Activated naive CD8-positive, alpha-beta T cell treated with anti-CD3 and anti-CD28 coated beads, Interleukin-2, amount 10 ng/mL, durations not matched to agents 7 days and 5 days (primary cell): ENCODE measurements at regions not wholly inside any gene's neighbourhood (a gene's known extent, or its start where the extent isn't known, plus 50 kb on each side); places are given as distances from the start of the nearest gene placed in this dataset.
"Not testable (repeated sequence)": the region's sequence is repeated elsewhere in the genome, so short reads cannot be mapped to it uniquely, and the experiment has no call there.

Experiments
- ATAC-seq: fragments of 150-1000 bp; cut with Tn5 transposase; one replicate; pipeline ENCODE4 v1.10.0; 2021; ENCODE audit warnings: low read depth, moderate library complexity
- POLR2A ChIA-PET: fragments of 350-600 bp; sonication (Branson Sonifier 250); formaldehyde crosslinking; loops from one replicate; lab custom pipeline; 2021; ENCODE audit warnings: antibody characterized with exemption; lab: Charles Lee
- DNase-seq: peaks from one replicate; pipeline ENCODE4 v3.0.0; 2021
- H3K27ac Mint-ChIP-seq: one replicate; pipeline ENCODE4 v1.8.0; 2022; ENCODE audit warnings: mild to moderate bottlenecking, mixed read lengths
- H3K27me3 Mint-ChIP-seq: one replicate; pipeline ENCODE4 v1.8.0; 2022; ENCODE audit warnings: mild to moderate bottlenecking, moderate library complexity, mixed read lengths
- H3K36me3 Mint-ChIP-seq: one replicate; pipeline ENCODE4 v1.8.0; 2021; ENCODE audit warnings: mild to moderate bottlenecking, mixed read lengths
- H3K4me1 Mint-ChIP-seq: one replicate; pipeline ENCODE4 v1.8.0; 2021; ENCODE audit warnings: mixed read lengths
- H3K4me3 Mint-ChIP-seq: one replicate; pipeline ENCODE4 v1.8.0; 2022; ENCODE audit warnings: mild to moderate bottlenecking, moderate library complexity, mixed read lengths
- H3K9me3 Mint-ChIP-seq: one replicate; pipeline ENCODE4 v1.8.0; 2021; ENCODE audit warnings: mixed read lengths

DNA sequence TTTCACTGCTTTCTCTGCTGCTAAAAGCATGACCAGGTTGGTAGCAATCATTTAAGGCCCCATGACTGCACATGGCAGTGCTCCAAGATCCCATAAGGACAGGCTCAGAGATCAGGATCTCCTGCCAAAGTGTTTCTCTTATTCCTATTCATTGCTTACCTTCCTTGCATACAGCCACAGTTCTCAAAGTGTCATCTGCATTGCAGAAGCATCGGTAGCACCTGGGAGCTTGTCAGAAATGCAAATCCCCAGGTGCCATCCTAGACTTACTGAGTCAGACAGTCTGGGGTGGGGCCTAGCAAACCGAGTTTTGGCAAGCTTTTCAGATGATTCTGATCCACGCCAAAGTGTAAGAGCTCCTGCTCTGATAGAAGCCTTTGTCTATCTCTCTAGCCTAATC, 489.0 kb upstream of the AUTS2 start:
- no peak for ATAC-seq

DNA sequence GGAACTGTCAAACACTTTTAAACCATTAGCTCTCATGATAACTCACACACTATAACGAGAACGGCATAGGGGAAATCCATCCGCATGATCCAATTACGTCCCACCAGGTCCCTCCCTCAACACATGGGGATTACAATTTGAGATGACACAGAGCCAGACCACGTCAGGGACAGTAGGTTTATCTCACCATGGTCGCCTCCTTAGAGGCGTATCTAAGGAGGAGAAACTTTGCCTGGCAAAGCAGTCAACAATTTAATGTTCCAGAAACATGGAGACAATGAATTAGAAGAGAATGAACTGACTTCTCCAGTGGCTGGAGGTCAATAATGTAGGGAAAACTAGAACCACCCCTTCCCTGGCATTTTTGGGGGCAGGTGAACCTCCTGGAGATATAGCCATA, 488.4 kb upstream of the AUTS2 start:
- Mint-ChIP-seq H3K27me3 (no peaks in the 10 kb centered on the region), H3K9me3 (peaks cover 5% of the 10 kb centered on the region), H3K4me1 (no peaks in the 10 kb centered on the region), H3K27ac (no peak overlapping the region), H3K4me3 (no peak overlapping the region), H3K36me3 (no peaks in the 10 kb centered on the region)
- DNase-seq (no peak), ATAC-seq (no peak)
- POLR2A ChIA-PET, result no interaction called here

More for the DNA sequence above, 489.0 kb upstream of the AUTS2 start:
- DNase-seq, result no peak
- no peak overlapping the region for H3K27ac Mint-ChIP-seq
- no peaks in the 10 kb centered on the region for H3K4me1 Mint-ChIP-seq
- H3K36me3 Mint-ChIP-seq, result no peaks in the 10 kb centered on the region
- H3K4me3 Mint-ChIP-seq, result no peak overlapping the region
- POLR2A ChIA-PET, result no interaction called here
- peaks cover 7% of the 10 kb centered on the region for H3K9me3 Mint-ChIP-seq
- H3K27me3 Mint-ChIP-seq, result no peaks in the 10 kb centered on the region

DNA sequence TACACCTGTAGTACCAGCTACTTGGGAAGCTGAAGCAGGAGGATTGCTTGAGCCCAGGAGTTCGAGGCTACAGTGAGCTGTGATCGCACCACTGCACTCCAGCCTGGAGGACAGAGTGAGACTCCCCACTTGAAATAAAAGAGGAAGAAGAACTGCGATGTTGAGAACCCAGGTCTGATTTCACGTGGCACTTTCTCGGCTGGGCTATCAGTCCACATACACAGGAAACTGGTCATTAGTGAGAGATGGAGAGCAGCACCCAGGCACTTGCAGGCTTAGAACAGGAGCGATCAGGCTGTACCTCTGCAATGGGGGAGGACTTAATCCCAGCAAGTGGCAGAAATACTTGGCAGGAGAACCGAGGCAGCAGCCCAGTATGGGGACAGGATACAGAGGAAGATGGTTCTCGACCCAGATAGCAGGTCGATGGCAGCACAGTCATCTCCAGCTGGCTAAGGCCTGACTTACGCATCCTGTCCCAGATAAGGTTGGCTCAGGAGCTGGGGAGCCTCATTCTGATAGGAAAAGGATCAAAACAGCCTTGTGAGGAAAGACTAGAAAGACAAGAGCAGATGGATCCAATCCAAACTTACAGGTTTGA, 487.7 kb upstream of the AUTS2 start:
- Mint-ChIP-seq H3K4me1 (no peaks in the 10 kb centered on the region), H3K4me3 (no peak overlapping the region), H3K36me3 (no peaks in the 10 kb centered on the region), H3K9me3 (peaks cover 5% of the 10 kb centered on the region), H3K27me3 (no peaks in the 10 kb centered on the region), H3K27ac (no peak overlapping the region)
- no peak for ATAC-seq
- no peak for DNase-seq
- POLR2A ChIA-PET, result no interaction called here

DNA sequence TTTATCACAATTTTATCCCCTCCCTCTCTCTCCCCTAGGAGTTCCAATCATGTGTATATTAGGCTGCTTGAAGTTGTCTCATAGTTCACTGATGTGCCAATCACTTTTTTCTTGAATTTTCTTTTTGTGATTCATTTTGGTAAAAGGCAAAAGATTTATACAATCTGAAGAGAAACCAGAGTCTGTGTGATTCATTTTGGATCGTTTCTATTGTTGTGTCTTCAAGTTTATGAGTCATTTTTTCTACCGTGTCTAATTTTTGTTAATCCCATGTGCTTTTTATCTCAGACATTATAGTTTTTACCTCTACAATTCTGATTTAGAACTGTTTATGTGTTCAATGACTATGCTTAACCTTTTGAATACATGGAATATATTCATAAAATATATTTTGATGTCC, 483.9 kb upstream of the AUTS2 start:
- no peak for ATAC-seq
- peaks cover 5% of the 10 kb centered on the region for H3K9me3 Mint-ChIP-seq
- H3K4me3 Mint-ChIP-seq, result no peak overlapping the region
- no peaks in the 10 kb centered on the region for H3K27me3 Mint-ChIP-seq
- POLR2A ChIA-PET, result no interaction called here
- H3K36me3 Mint-ChIP-seq, result no peaks in the 10 kb centered on the region
- no peak for DNase-seq
- H3K27ac Mint-ChIP-seq, result no peak overlapping the region
- no peaks in the 10 kb centered on the region for H3K4me1 Mint-ChIP-seq

DNA sequence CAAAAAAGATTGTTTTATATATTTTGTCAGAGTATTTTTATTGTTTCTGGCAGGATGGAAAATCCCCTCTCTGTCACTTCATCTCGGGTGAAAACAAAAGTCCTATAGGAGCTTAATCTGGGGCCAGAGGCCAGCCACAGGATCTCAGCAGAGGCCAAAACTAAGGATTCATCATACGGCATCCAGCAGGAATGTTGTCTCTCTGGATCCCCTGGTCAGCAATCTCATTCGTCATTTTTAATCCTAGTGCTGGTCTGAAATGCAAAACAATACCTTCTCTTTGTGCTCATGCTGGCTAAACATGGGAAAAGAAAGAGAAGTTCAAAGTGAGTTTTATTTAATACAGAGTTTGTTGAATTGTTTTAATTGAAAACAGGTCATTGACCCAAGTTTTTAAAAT, 482.5 kb upstream of the AUTS2 start:
- H3K9me3 Mint-ChIP-seq, result peaks cover 5% of the 10 kb centered on the region
- POLR2A ChIA-PET, result no interaction called here

DNA sequence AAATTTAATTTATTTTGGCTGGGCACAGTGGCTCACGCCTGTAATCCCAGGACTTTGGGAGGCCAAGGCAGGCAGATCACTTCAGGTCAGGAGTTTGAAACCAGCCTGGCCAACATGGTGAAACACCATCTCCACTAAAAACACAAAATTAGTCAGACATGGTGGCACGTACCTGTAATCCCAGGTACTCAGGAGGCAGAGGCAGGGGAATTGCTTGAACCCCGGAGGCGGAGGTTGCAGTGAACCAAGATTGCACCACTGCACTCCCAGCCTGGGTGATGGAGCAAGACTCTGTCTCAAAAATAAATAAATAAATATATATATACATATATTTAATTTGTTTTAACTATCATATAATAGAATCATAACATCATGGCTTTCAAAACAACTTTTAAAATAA, 482.1 kb upstream of the AUTS2 start:
- H3K27me3 Mint-ChIP-seq, ATAC-seq, POLR2A ChIA-PET, H3K4me1 Mint-ChIP-seq, H3K4me3 Mint-ChIP-seq, H3K36me3 Mint-ChIP-seq, DNase-seq, H3K9me3 Mint-ChIP-seq, H3K27ac Mint-ChIP-seq: not testable (repeated sequence)

More for the DNA sequence above, 482.5 kb upstream of the AUTS2 start:
- Mint-ChIP-seq H3K27me3 (no peaks in the 10 kb centered on the region), H3K4me3 (no peak overlapping the region), H3K27ac (no peak overlapping the region), H3K36me3 (no peaks in the 10 kb centered on the region), H3K4me1 (no peaks in the 10 kb centered on the region)
- DNase-seq, result no peak
- no peak for ATAC-seq

DNA sequence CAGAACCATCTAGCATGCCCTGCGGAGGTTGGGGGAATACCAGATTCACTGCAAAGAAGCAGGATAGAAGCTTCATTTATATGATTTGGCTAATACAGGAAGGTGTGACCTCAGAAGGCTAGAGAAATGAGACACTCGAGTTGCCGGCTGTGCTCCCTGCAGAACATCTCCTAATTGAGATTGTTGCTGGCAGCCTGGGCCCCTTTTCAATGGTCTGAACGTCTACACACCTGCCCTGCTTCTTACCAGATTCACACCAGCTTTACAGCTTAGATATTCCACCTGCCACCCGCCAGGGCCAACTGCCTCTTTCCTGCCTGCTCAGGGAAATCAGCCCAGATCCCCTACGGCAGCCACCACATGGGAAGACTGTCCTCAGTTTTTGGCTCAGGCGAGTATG, 475.3 kb upstream of the AUTS2 start:
- ATAC-seq, result no peak
- no peaks in the 10 kb centered on the region for H3K27me3 Mint-ChIP-seq
- no peaks in the 10 kb centered on the region for H3K4me1 Mint-ChIP-seq
- POLR2A ChIA-PET, result no interaction called here
- H3K27ac Mint-ChIP-seq, result no peak overlapping the region
- H3K9me3 Mint-ChIP-seq, result peaks cover 4% of the 10 kb centered on the region
- DNase-seq, result no peak
- H3K4me3 Mint-ChIP-seq, result no peak overlapping the region
- H3K36me3 Mint-ChIP-seq, result no peaks in the 10 kb centered on the region

DNA sequence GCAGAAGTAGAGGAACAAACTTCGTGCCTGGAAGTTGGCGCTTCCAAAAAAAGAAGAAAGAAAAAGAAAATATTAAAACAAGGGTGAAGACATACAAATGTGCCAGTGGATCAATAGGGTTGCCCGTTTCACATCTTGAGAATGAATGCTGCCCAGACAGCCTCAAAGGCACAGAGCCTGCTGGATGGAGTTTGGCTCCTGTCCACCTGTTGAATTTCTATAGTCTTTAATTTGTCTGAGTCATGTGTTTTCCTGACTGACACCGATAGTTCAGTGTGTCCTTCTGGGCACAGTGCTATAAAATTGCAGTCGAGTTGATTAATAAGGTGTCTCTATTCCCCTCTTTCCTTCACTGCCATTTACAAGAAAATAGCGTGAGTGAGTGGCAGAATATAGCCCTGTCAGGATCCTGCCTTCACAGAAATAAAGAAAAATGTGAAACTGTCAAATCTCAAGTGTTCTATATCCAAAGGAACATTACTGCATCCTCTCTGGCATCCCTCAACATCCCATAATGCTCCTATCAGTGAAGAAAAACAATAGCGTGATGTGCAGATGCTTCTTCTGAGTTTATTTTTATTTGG, 471.3 kb upstream of the AUTS2 start:
- POLR2A ChIA-PET, result no interaction called here
- no peak for DNase-seq
- no peaks in the 10 kb centered on the region for H3K36me3 Mint-ChIP-seq
- H3K4me3 Mint-ChIP-seq, result no peak overlapping the region
- H3K27me3 Mint-ChIP-seq, result no peaks in the 10 kb centered on the region
- no peaks in the 10 kb centered on the region for H3K4me1 Mint-ChIP-seq
- ATAC-seq, result no peak
- no peak overlapping the region for H3K27ac Mint-ChIP-seq
- peaks cover 9% of the 10 kb centered on the region for H3K9me3 Mint-ChIP-seq

DNA sequence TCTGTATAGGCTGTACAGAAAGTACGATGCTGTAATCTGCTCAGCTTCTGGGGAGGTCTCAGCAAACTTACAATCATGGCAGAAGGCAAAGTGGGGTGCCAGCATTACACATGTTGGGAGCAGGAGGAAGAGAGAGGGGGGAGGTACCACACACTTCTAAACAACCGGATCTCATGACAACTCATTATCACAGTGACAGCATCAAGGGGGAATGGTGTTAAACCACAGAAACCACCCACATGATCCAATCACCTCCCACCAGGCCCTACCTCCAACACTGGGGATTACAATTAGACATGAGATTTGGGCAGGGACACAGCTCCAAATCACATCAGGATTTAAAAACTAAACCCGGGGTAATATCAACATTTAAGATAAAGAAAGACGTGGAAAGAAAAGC, 468.8 kb upstream of the AUTS2 start:
- no peak overlapping the region for H3K4me3 Mint-ChIP-seq
- H3K27ac Mint-ChIP-seq, result no peak overlapping the region
- H3K36me3 Mint-ChIP-seq, result no peaks in the 10 kb centered on the region
- H3K9me3 Mint-ChIP-seq, result peaks cover 9% of the 10 kb centered on the region
- no peaks in the 10 kb centered on the region for H3K27me3 Mint-ChIP-seq
- DNase-seq (no peak), ATAC-seq (no peak)
- no peaks in the 10 kb centered on the region for H3K4me1 Mint-ChIP-seq
- POLR2A ChIA-PET, result no interaction called here

DNA sequence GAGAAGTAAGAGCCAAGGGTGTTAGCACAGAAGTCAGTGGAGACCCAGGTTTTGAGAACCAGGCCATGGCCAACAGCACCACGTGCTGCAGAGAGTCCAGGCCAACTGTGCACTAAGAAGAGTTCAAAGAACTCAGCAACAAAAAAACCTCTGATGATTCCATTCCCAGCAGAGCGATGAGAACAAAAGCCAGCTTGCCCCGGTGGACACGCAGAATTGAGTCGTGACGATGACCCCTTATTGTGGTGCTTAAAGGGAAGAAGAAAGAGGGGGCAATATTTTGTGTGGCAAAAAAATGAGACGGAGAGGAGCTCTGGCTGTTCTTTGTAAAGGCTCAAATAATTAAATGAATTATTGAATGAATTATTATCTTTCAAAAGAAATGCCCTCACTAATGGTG, 468.3 kb upstream of the AUTS2 start:
- no peak for ATAC-seq
- H3K27me3 Mint-ChIP-seq, result no peaks in the 10 kb centered on the region
- H3K9me3 Mint-ChIP-seq, result peaks cover 9% of the 10 kb centered on the region
- no peaks in the 10 kb centered on the region for H3K4me1 Mint-ChIP-seq
- POLR2A ChIA-PET, result no interaction called here
- no peak overlapping the region for H3K4me3 Mint-ChIP-seq
- no peak overlapping the region for H3K27ac Mint-ChIP-seq
- no peak for DNase-seq
- no peaks in the 10 kb centered on the region for H3K36me3 Mint-ChIP-seq

DNA sequence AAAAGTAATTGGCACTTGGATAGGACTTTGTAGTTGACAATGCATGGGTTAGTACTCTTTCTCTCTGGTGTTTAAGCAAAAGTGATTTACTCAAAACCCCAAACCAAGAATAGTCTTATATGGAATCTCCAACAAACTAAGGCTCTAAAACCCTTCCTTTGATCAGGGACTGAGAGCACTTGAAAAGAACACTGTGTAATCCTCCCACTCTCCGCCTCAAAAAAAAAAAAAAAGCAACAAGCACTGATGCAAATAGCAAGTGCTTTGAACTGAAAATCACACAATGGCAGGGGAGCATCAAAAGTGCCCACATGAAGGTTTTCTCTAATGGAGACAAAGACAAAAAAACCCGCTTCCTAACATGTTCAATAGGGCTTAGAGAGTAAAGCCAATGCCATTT, 467.9 kb upstream of the AUTS2 start:
- ATAC-seq, result no peak
- Mint-ChIP-seq H3K4me3 (no peak overlapping the region), H3K27me3 (no peaks in the 10 kb centered on the region), H3K4me1 (no peaks in the 10 kb centered on the region), H3K27ac (no peak overlapping the region), H3K36me3 (no peaks in the 10 kb centered on the region), H3K9me3 (peaks cover 9% of the 10 kb centered on the region)
- POLR2A ChIA-PET, result no interaction called here
- no peak for DNase-seq

DNA sequence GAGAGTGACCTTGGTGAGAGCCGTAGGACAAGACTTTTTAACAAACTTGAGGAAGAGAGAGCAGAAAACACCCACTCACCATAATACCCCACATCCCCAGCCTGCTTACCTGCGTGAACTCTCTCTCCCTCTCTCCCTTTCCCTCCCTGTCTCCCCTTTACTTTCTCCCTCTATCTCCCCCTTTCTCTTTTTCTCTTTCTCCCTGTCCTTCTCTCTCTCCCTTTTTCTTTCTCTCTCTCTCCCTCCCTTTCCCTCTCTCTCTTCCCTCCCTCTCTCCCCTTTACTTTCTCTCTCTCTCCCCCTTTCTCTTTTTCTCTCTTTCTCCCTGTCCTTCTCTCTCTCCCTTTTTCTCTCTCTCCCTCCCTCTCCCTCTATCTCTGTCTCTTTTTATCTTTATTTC, 464.0 kb upstream of the AUTS2 start:
- H3K4me1 Mint-ChIP-seq, result no peaks in the 10 kb centered on the region
- ATAC-seq (no peak), DNase-seq (no peak)
- H3K9me3 Mint-ChIP-seq, result peaks cover 9% of the 10 kb centered on the region
- no peaks in the 10 kb centered on the region for H3K36me3 Mint-ChIP-seq
- no peaks in the 10 kb centered on the region for H3K27me3 Mint-ChIP-seq
- no peak overlapping the region for H3K27ac Mint-ChIP-seq
- POLR2A ChIA-PET, result no interaction called here
- H3K4me3 Mint-ChIP-seq, result no peak overlapping the region

DNA sequence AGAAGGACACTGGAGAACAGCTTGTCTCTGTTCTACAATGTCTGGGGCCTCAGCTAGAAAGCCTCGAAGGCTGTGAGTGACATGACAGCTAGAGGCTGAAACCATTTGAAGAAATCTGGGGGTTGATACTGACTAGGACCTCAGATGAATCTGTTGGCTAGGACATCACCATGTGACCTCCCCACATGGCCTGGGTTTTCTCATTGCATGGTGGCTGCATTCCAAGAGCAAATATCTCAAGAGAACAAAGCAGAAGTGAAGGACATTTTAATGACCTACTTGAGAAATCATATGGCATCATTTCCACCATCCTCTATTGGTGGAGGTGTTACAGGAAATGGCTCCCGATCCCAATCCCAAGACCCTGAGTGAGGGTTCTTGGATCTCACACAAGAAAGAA, 450.6 kb upstream of the AUTS2 start:
- Mint-ChIP-seq H3K36me3 (peaks cover 1% of the 10 kb centered on the region), H3K27ac (no peak overlapping the region), H3K27me3 (no peaks in the 10 kb centered on the region), H3K4me3 (no peak overlapping the region), H3K4me1 (no peaks in the 10 kb centered on the region), H3K9me3 (peaks cover 11% of the 10 kb centered on the region)
- POLR2A ChIA-PET, result no interaction called here
- DNase-seq (no peak), ATAC-seq (no peak)

DNA sequence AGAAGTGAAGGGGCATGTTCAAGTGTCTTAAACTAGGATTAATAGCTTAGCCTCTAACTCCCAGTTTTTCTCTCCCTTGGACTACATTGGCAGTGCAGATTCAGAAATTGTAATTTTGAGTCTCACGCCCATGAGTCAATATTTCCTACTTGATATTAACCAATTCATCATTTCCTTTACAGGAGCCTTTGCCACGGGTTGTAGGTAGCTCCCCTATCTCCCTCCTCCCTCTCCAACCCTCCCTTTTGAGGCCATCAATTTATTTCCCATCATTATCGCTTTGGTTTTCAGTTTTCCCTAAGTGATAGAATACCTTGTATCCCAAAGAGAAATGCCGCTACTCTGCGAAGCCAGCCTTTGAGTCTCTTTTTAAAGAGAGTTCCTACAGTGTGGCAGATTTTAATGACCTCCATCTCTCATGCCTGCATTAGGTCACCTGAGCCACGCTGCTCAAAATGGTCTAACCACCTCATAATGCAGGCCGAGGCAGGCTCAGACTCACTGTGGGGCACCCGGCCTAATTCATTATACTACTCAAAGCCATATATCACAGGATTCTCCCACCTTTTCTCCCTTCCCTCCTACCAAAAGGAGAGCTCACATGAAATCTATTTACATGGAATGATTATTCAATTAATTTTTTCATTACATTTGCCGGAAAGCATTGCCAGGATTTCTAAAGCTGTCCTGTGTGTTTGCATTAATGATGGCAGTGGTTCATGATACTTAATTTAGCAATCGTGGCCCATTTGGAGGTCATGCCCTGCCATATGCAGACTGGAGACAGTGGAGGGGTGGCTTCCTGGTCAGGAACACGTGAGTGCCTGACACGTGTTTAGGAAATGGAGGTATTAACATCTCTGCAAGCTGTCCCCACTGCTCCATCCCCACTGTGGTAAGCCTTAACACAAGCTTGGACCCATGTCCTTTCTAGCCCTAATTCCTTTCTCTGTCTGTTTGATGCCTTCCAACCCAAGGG, 448.2 kb upstream of the AUTS2 start:
- DNase-seq (no peak), ATAC-seq (no peak)
- Mint-ChIP-seq H3K27ac (no peak overlapping the region), H3K27me3 (no peaks in the 10 kb centered on the region), H3K4me3 (no peak overlapping the region), H3K4me1 (no peaks in the 10 kb centered on the region), H3K36me3 (peaks cover 1% of the 10 kb centered on the region), H3K9me3 (peaks cover 11% of the 10 kb centered on the region)
- POLR2A ChIA-PET, result no interaction called here
